ENCODE measurements at regions not wholly inside any gene's neighbourhood (a gene's known extent, or its start where the extent isn't known, plus 50 kb on each side); places are given as distances from the start of the nearest gene placed in this dataset.
"Not testable (repeated sequence)": the region's sequence is repeated elsewhere in the genome, so short reads cannot be mapped to it uniquely, and the experiment has no call there.

- not testable (repeated sequence) for H3K4me3 ChIP-seq (ENCODE audit: low read depth, low read length); DNase-seq (ENCODE audit: low read depth)
Observed at GRCh38 chr5:176045442-176045841, 77.3 kb upstream of the THOC3 start.

DNA sequence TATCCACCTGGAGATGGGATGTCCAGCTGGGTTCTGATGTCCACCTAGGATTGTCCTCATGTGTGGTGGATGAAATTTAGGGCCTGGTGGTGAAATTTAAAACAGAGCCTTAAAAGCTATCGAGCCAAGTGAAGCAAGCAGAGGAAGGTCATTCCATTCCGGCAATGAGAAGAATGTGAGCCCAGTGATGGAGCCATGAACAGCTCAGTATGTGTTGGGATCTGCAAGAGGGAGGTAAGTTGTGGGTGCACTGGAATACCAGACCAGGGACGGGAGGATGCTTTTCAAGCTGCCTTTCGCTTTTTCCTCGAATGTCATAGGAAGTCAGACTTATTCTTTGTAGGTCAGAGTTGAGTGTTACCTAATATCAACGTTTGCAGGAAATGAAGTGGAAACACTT lies 80.6 kb upstream of the THOC3 start:
- not testable (repeated sequence) for H3K4me3 ChIP-seq (ENCODE audit: low read depth, low read length); DNase-seq (ENCODE audit: low read depth)

GRCh38 chr5:176060472-176061268 lies 92.6 kb upstream of the THOC3 start:
- H3K4me3 ChIP-seq (ENCODE audit: low read depth, low read length); DNase-seq (ENCODE audit: low read depth): not testable (repeated sequence)

GRCh38 chr5:176061269-176061622 lies 93.1 kb upstream of the THOC3 start:
- H3K4me3 ChIP-seq (ENCODE audit: low read depth, low read length): peak overlapping the region; percentile 26
- DNase-seq (ENCODE audit: low read depth): not testable (repeated sequence)

DNA sequence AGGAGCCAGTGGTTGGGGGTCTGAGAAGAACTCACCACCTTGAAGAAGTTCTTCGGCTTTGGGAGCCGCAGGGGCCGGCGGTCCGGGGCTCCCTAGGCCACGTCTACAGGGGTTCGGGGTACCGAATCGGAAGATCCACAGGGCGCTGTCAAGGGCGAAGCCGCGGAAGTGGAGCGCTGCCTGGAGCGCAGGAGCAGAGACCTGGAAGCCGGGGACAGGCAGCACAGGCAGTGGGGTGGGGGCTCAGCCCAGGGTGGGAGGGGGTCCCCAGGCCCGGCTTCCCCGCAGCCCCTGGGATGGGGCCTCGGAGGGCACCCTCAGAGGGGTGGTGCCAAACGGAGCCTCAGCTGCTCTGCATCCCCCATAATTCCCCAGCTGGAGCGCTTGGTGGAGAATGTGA lies 93.5 kb upstream of the THOC3 start:
- not testable (repeated sequence) for DNase-seq (ENCODE audit: low read depth); H3K4me3 ChIP-seq (ENCODE audit: low read depth, low read length)

DNA sequence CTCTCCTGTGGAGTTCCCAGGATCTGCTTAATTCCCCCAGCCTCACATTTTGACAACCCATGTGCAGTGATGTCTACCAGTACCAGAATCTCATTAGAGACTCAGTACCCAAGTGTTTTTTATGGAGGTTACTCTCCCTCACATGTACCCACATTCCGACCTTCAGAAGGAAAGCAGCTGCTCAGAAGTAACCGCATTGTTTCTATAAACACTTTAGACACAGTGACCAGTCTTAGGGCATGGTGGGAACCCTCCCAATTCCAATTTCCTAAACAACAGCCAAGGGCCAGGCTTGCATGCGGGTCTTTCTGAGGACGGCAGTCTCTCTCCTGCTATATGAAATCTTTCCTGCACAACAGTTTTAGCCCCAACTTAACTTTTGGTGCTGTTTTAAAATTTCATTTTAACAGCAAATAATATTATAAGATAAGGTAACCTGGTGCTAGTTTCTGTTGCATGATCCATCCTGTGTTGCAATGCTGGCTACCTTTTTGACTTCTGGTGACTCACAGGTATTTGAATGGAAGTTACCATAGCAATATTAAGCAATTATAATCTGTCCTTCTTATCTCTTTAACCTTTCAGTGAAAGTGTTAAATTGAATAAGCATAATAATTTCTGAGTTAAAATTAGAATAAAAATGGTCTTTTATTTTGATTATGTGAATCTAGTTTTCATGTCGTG lies 98.3 kb upstream of the THOC3 start:
- not testable (repeated sequence) for DNase-seq (ENCODE audit: low read depth); H3K4me3 ChIP-seq (ENCODE audit: low read depth, low read length)

DNA sequence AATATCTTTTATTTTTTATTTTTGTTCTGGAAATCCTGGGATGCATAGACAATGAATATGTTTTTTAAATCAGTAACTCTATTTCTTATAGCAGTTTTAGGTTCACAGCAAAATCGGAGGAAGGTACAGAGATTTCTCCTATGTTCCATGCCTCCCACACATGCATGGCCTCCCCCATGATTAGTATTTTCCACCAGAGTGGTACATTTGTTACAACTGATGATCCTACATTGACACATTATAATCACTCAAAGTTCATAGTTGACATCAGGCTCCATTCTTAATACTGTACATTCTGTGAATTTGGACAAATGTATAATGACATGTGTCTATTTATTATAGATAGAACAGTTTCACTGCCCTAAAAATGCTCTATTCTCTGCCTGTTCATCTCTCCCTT lies 99.0 kb upstream of the THOC3 start:
- H3K4me3 ChIP-seq (ENCODE audit: low read depth, low read length); DNase-seq (ENCODE audit: low read depth): not testable (repeated sequence)

- H3K4me3 ChIP-seq (ENCODE audit: low read depth, low read length); DNase-seq (ENCODE audit: low read depth): not testable (repeated sequence)
Observed at GRCh38 chr5:176067948-176068347, 99.8 kb upstream of the THOC3 start.

- DNase-seq (ENCODE audit: low read depth); H3K4me3 ChIP-seq (ENCODE audit: low read depth, low read length): not testable (repeated sequence)
Observed at GRCh38 chr5:176073996-176074571, 106.0 kb upstream of the THOC3 start.

DNA sequence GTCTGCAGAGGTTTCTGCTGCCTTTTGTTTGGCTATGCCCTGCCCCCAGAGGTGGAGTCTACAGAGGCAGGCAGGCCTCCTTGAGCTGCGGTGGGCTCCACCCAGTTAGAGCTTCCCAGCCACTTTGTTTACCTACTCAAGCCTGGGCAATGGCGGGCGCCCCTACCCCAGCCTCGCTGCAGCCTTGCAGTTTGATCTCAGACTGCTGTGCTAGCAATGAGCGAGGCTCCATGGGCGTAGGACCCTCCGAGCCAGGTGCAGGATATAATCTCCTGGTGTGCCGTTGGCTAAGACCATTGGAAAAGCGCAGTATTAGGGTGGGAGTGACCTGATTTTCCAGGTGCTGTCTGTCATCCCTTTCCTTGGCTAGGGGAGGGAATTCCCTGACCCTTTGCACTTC lies 115.6 kb upstream of the THOC3 start:
- not testable (repeated sequence) for DNase-seq (ENCODE audit: low read depth); H3K4me3 ChIP-seq (ENCODE audit: low read depth, low read length)

DNA sequence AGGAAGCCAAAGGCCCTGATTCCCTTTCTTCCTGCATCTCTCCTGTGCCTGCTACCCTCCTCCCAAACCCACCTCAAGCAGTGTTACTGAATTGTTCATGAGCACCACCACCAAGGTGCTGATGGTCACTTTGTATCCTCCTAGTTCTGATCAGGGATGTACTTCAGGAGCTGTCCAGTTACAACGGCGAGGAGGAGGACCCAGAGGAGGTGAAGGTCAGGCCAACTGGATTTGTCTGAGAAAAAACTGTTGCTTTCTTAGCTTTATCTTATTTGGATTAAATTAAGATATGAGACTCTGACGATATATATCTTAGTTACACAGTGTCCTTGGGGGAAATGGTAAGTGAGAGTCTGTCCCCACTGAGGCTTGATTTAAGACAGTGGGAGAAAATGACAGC lies 135.0 kb upstream of the THOC3 start:
- H3K4me3 ChIP-seq (ENCODE audit: low read depth, low read length); DNase-seq (ENCODE audit: low read depth): not testable (repeated sequence)

DNA sequence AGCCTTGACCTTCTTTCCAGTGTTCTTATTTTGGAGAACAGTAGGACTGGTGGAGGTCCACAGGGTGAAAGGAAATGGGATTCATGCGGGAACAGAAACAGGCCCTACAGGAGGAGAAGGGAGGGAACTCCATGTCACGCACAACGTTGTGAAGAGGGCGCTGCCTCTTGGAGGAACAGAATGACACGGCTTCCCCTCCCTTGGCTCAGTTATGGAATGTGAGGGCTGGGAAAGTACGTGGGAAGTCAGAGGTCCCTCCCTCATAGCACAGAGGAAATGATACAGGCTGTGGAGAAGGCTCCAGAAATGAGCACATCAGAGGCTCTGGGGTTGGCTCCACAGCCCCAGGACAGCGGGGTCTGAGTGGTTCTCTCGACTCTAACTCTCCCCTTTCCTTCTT lies 125.3 kb upstream of the SIMC1 start:
- H3K4me3 ChIP-seq (ENCODE audit: low read depth, low read length); DNase-seq (ENCODE audit: low read depth): not testable (repeated sequence)

DNA sequence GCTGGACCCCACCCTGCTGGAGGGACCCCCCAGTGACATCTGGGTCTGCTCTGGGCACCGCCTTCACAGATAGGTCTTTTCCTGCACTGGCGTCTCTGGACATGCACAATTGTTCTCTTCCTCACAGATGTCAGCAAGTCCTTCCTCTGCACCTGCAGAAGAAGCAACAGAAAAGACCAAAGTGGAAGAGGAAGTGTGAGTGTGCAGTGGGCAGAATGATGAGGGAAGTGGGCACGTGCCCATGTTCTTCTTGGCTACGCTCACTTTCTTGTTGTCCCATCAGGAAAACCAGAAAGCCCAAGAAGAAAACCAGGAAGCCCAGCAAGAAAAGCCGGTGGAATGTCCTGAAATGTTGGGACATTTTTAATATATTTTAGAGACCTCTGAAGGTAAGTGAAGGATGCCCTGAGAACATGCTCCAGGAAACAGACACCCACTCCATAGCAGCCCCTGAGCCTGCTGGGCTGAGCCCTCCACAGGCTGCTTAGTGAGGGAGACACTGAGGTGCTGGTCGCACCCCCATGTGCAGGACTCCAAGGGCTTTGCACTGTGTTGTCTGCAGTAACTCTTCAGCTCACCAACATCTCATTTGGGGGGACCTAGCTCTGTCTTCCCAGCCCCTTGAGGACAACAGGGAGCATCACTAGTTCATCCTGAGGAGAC lies 124.4 kb upstream of the SIMC1 start:
- DNase-seq (ENCODE audit: low read depth); H3K4me3 ChIP-seq (ENCODE audit: low read depth, low read length): not testable (repeated sequence)

- not testable (repeated sequence) for H3K4me3 ChIP-seq (ENCODE audit: low read depth, low read length); DNase-seq (ENCODE audit: low read depth)
Observed at GRCh38 chr5:176114825-176115224, 123.4 kb upstream of the SIMC1 start.

DNA sequence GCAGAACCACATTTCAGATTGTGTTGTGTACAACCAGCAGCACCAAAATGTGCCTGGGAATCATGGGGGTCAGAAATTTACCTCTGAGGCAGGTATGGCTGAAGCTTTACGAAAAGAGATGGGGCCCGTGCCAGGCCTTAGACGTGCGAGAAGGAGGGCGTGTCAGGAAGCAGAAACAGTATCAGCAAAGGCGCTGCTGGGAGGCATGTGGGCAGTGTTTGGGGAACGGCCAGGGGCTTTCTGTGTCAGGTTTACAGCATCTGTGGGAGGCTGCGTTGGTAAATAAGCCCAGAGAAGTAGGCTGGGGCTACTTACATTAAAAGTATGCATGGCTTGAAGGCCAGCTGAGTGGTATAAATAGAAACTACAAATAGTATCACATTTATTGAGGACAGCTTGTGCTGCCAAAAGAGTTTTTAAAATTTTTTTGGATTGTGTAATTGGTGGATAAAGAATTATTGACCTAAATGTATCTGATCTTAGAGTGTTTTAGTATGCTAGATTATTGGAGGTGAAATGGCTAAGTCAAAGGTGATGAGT lies 120.5 kb upstream of the SIMC1 start:
- not testable (repeated sequence) for H3K4me3 ChIP-seq (ENCODE audit: low read depth, low read length); DNase-seq (ENCODE audit: low read depth)

DNA sequence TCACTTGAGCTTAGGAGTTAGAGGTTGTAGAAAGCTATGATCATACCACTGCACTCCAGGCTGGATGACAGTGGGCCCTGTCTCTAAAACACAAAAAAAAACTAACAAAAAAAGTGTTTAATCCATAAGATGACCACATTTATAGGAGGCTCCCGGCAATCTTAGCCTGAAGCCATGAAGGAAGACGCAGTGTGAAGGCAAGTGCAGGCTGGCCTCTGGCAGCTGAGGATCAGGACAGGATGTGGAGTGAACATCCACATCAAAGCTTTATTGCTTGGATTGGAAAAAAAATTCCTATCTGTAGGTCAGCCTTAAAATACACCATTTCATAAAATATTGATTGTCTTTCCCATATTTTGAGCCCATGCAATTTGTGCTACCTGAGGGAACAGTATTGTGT lies 115.9 kb upstream of the SIMC1 start:
- not testable (repeated sequence) for H3K4me3 ChIP-seq (ENCODE audit: low read depth, low read length); DNase-seq (ENCODE audit: low read depth)

DNA sequence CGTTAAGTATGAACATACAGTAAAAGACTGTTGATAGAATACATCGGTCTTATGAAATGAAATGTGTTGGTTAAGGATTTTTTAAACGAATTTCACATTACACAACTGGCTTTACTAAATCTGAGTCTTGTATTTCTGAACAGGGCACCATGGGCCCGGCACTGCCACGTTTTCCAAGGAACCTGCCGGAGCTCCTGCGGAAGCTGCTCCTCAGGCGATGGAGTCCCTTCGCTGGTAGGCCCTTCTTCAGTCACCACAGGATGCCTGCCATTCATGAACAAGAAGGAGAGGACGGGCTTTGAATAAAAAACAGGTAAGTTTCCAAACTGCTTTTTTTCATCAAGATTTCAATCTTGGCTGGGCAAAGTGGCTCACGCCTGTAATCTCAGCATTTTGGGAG lies 114.1 kb upstream of the SIMC1 start:
- not testable (repeated sequence) for DNase-seq (ENCODE audit: low read depth); H3K4me3 ChIP-seq (ENCODE audit: low read depth, low read length)

Data from epithelial cell of proximal tubule (primary cell).